ENCODE measurements at regions not wholly inside any gene's neighbourhood (a gene's known extent, or its start where the extent isn't known, plus 50 kb on each side); places are given as distances from the start of the nearest gene placed in this dataset.

DNA sequence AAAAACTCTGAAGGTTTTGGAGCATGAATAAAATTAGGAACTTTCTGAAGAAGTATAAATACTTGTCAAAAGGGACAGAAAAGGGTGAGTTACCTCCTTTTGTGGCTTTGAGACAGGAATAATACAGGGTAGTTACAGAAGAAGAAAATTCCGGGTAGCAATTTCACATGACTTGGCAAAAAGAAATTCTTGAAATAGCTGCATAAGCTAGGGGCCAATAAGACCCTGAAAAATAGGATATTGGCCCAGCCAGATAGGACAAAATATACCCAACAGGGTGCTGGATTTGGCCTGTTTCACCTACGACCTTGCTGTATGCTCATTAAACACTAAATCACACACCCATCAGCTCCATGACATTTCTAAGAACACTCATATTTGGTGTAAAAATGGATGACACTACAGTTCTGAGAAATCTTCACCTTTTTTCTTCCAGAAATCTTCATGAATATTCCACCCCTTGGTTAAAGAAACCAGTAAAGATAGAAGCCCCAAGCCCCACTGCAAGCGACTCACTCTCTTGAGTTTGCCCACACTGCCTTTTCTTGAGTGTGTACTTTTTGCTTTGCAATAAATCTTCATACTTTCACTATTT lies 362.7 kb downstream of the SEMA3D start:
- H3K36me3 Mint-ChIP-seq (ENCODE audit: insufficient read depth, unreplicated experiment): no peaks in the 10 kb centered on the region
- peaks cover 6% of the 10 kb centered on the region for H3K4me1 Mint-ChIP-seq (ENCODE audit: low read depth, unreplicated experiment)
- ChIA-PET POLR2A (no interaction called here), CTCF (no interaction called here)
- Histone ChIP-seq H3K27me3 (replicated peaks; ENCODE audit: control insufficient read depth, insufficient read depth, low read length) (no peaks in the 10 kb centered on the region), H3K9me3 (no peaks in the 10 kb centered on the region), H3K4me3 (ENCODE audit: low read depth, low read length) (no peak overlapping the region), H3K4me1 (no peaks in the 10 kb centered on the region), H3K36me3 (ENCODE audit: control insufficient read depth, insufficient read depth, low read length) (no peaks in the 10 kb centered on the region)
- H3K27me3 Mint-ChIP-seq (ENCODE audit: insufficient read depth, unreplicated experiment): no peaks in the 10 kb centered on the region
- H3K27ac Mint-ChIP-seq (ENCODE audit: unreplicated experiment): no peak overlapping the region
- BruUV-seq (replicated peaks): no TSS peak
- no peak overlapping the region for H3K4me3 Mint-ChIP-seq (ENCODE audit: unreplicated experiment)
- intact Hi-C loops (cut with micrococcal nuclease; ENCODE audit: unreplicated experiment): no loop called here
- TF ChIP-seq, protein P1, sequence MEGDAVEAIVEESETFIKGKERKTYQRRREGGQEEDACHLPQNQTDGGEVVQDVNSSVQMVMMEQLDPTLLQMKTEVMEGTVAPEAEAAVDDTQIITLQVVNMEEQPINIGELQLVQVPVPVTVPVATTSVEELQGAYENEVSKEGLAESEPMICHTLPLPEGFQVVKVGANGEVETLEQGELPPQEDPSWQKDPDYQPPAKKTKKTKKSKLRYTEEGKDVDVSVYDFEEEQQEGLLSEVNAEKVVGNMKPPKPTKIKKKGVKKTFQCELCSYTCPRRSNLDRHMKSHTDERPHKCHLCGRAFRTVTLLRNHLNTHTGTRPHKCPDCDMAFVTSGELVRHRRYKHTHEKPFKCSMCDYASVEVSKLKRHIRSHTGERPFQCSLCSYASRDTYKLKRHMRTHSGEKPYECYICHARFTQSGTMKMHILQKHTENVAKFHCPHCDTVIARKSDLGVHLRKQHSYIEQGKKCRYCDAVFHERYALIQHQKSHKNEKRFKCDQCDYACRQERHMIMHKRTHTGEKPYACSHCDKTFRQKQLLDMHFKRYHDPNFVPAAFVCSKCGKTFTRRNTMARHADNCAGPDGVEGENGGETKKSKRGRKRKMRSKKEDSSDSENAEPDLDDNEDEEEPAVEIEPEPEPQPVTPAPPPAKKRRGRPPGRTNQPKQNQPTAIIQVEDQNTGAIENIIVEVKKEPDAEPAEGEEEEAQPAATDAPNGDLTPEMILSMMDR (IDR thresholded peaks at IDR 0.05; ENCODE audit: insufficient read depth in 1 of 2, low read depth in 1 of 2, low read length in 1 of 2, severe bottlenecking in 1 of 2, unreplicated experiment in 1 of 2): no peak
- DNase-seq: no peak
- peaks cover 10% of the 10 kb centered on the region for H3K9me3 Mint-ChIP-seq (ENCODE audit: unreplicated experiment)

DNA sequence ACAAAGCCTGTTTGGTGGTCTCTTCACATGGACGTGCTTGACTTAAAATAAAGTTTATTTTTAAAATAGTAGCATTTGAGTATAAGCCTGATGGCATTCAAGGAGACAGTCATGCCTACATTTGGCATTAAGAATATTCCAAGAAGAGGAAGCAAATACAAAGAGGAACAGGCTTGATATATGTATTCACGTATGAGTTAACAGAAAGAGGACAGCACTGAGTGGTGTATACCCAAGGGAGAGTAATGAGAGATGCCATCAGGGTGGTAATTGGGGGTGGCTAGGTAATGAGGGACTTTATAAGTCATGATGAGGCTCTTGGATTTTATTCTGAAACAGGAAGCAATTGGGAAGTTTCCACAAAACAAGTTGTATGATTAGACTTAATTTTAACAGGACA lies 363.3 kb downstream of the SEMA3D start:
- CTCF ChIA-PET: no interaction called here
- Histone ChIP-seq H3K9me3 (no peaks in the 10 kb centered on the region), H3K4me1 (no peaks in the 10 kb centered on the region), H3K36me3 (ENCODE audit: control insufficient read depth, insufficient read depth, low read length) (no peaks in the 10 kb centered on the region), H3K27me3 (replicated peaks; ENCODE audit: control insufficient read depth, insufficient read depth, low read length) (no peaks in the 10 kb centered on the region), H3K4me3 (ENCODE audit: low read depth, low read length) (no peak overlapping the region)
- H3K27me3 Mint-ChIP-seq (ENCODE audit: insufficient read depth, unreplicated experiment): no peaks in the 10 kb centered on the region
- intact Hi-C loops (cut with micrococcal nuclease; ENCODE audit: unreplicated experiment): no loop called here
- H3K4me1 Mint-ChIP-seq (ENCODE audit: low read depth, unreplicated experiment): peaks cover 6% of the 10 kb centered on the region
- no peak overlapping the region for H3K4me3 Mint-ChIP-seq (ENCODE audit: unreplicated experiment)
- no peaks in the 10 kb centered on the region for H3K36me3 Mint-ChIP-seq (ENCODE audit: insufficient read depth, unreplicated experiment)
- TF ChIP-seq, protein P1 (IDR thresholded peaks at IDR 0.05; ENCODE audit: insufficient read depth in 1 of 2, low read depth in 1 of 2, low read length in 1 of 2, severe bottlenecking in 1 of 2, unreplicated experiment in 1 of 2): no peak
- POLR2A ChIA-PET: no interaction called here
- H3K27ac Mint-ChIP-seq (ENCODE audit: unreplicated experiment): peak overlapping the region; percentile 7
- no peak for DNase-seq
- peaks cover 10% of the 10 kb centered on the region for H3K9me3 Mint-ChIP-seq (ENCODE audit: unreplicated experiment)
- no TSS peak for BruUV-seq (replicated peaks)

DNA sequence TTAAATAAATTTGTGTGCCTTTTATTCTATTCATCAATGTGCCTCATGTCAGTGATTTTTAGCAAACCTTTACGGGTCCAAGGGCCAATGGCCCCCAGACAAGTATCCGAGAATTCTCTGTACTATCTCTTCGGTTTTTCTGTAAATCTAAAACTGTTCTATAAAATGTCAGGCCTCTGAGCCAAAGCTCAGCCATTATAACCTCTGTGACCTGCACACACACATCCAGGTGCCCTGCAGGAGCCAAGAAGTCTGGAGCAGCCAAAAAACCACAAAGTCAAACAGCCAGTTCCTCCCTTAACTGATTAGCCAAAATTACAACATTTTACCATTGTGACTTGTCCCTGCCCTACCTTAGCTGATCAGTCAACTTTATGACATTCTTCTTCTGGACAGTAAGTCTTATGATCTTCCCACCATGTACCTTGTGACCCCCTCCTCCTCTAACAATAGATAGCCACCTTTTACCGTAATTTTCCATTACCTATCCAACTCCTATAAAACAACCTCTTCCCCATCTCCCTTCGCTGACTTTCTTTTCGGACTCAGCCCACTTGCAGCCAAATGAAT lies 363.8 kb downstream of the SEMA3D start:
- no peaks in the 10 kb centered on the region for H3K27me3 ChIP-seq (replicated peaks; ENCODE audit: control insufficient read depth, insufficient read depth, low read length)
- Mint-ChIP-seq H3K27me3 (ENCODE audit: insufficient read depth, unreplicated experiment) (no peaks in the 10 kb centered on the region), H3K9me3 (ENCODE audit: unreplicated experiment) (peaks cover 10% of the 10 kb centered on the region), H3K4me3 (ENCODE audit: unreplicated experiment) (no peak overlapping the region), H3K4me1 (ENCODE audit: low read depth, unreplicated experiment) (peaks cover 6% of the 10 kb centered on the region), H3K36me3 (ENCODE audit: insufficient read depth, unreplicated experiment) (no peaks in the 10 kb centered on the region), H3K27ac (ENCODE audit: unreplicated experiment) (peak overlapping the region; percentile 7)
- no peak for DNase-seq
- no peaks in the 10 kb centered on the region for H3K36me3 ChIP-seq (ENCODE audit: control insufficient read depth, insufficient read depth, low read length)
- intact Hi-C loops (cut with micrococcal nuclease; ENCODE audit: unreplicated experiment): no loop called here
- no TSS peak for BruUV-seq (replicated peaks)
- H3K9me3 ChIP-seq: no peaks in the 10 kb centered on the region
- CTCF ChIA-PET: no interaction called here
- POLR2A ChIA-PET: no interaction called here
- H3K4me1 ChIP-seq: no peaks in the 10 kb centered on the region
- H3K4me3 ChIP-seq (ENCODE audit: low read depth, low read length): no peak overlapping the region
- TF ChIP-seq, protein P1 (IDR thresholded peaks at IDR 0.05; ENCODE audit: insufficient read depth in 1 of 2, low read depth in 1 of 2, low read length in 1 of 2, severe bottlenecking in 1 of 2, unreplicated experiment in 1 of 2): no peak

All from Caco-2 (cell line).